Transverse colon (tissue), 4 donors: ENCODE measurements at regions not wholly inside any gene's neighbourhood (a gene's known extent, or its start where the extent isn't known, plus 50 kb on each side); places are given as distances from the start of the nearest gene placed in this dataset.

Experiments
- DNase-seq: peaks from one replicate; pipeline ENCODE4 v3.0.0-alpha.2; 2019
- H3K27ac ChIP-seq, 4 donors: fragments of 200-600 bp; sonication (generic); 2 replicates each; pipeline ENCODE4 v1.5.1; 2016 to 2018; ENCODE audit warnings: inconsistent platforms in 4 of 4
- H3K27me3 ChIP-seq: fragments of 200-600 bp; sonication (generic); 2 replicates; pipeline ENCODE4 v1.5.1; 2017; ENCODE audit warnings: inconsistent platforms
- H3K36me3 ChIP-seq, 4 donors: fragments of 200-600 bp; sonication (generic); 2 replicates each; pipeline ENCODE4 v1.5.1; 2017 to 2019; ENCODE audit warnings: inconsistent platforms in 4 of 4
- H3K4me1 ChIP-seq, 4 donors: fragments of 200-600 bp; sonication (generic); 2 replicates each; pipeline ENCODE4 v1.5.1; 2017 to 2020; ENCODE audit warnings: inconsistent platforms in 4 of 4
- H3K4me3 ChIP-seq, 4 donors: fragments of 200-600 bp; sonication (generic); 1 replicate in 1 of 4; 2 replicates in 3 of 4; pipeline versions ENCODE4 v1.5.1 to v1.6.1; 2017 to 2019; ENCODE audit warnings: inconsistent platforms in 4 of 4
- H3K9me3 ChIP-seq, 2 donors: fragments of 200-600 bp; sonication (generic); 2 replicates each; pipeline ENCODE4 v1.5.1; 2017 to 2019; ENCODE audit warnings: inconsistent platforms in 2 of 2
- EP300 ChIP-seq: sonication (generic); formaldehyde crosslinking; IDR thresholded peaks from one replicate; pipeline ENCODE4 v1.6.1; 2017; ENCODE audit warnings: antibody characterized with exemption, low read depth
- POLR2A ChIP-seq: fragments of 450-650 bp; IDR thresholded peaks from one replicate; pipeline ENCODE4 v1.6.1; 2016; ENCODE audit warnings: antibody characterized with exemption, mild to moderate bottlenecking, moderate library complexity
- POLR2AphosphoS5 ChIP-seq, 3 donors: sonication (generic); formaldehyde crosslinking; IDR thresholded peaks; one replicate each; pipeline ENCODE4 v1.6.1; 2016; ENCODE audit warnings: antibody characterized with exemption in 3 of 3
- WGBS, 2 donors: methylation state at CpG; one replicate each; pipeline ENCODE4 v1.1.5; 2018; ENCODE audit warnings: low coverage in 1 of 2; 5-methylcytosine and 5-hydroxymethylcytosine counted together
- in situ Hi-C, 4 donors: fragments of 200-750 bp; cut with MboI; loops; one replicate each; pipeline versions ENCODE4 v1.15.0 to v1.15.1; 2017; ENCODE audit warnings: low sequenced_read_pairs in 3 of 4, low pct_ligation_motif_present in 1 of 4, low pct_unique_long_range_greater_than_20kb in 1 of 4
- intact Hi-C: fragments of 100-400 bp; cut with DNase I; formaldehyde crosslinking; loops from one replicate; pipeline ENCODE4 v1.15.1; 2023; ENCODE audit warnings: low total_unique reads
- TF ChIP-seq, protein P1 (sequence below), 5 experiments: fragments of 200-600 bp in 3 of 5; fragments of 450-650 bp in 2 of 5; sonication (generic) in 3 of 5; IDR thresholded peaks; 1 replicate in 2 of 5; 2 replicates in 3 of 5; pipeline ENCODE4 v1.5.1; 2016 to 2017; ENCODE audit warnings: antibody characterized with exemption in 5 of 5, inconsistent platforms in 3 of 5, mild to moderate bottlenecking in 2 of 5, moderate library complexity in 1 of 5

DNA sequence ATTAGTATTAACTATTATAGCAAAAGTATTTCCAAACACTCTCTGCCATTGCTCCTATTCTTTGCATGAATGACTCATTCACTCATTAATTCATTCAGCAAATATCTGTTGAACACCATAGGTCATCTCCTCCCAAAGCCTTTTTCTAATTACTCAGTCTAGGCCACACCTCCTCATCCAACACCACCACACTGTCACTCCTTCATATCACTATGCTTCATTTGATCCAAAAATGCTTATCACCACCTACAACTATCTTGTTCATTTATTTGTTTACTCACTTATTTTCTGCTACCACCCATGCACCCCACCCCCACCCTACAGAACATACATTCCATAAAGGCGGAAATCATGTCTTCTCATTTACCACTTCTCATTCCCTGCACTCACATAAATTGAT is 94.4 kb upstream of the TNFSF4 start:
- WGBS, 2 donors: 100% methylated on average over 1 of the region's 1 CpG
- H3K4me1 ChIP-seq: peaks cover 0 to 5% (median 2%) of the 10 kb centered on the region in 4 donors
- H3K9me3 ChIP-seq: no peaks in the 10 kb centered on the region
- H3K4me3 ChIP-seq: no peak overlapping the region
- TF ChIP-seq POLR2A (no peak), POLR2AphosphoS5 (IDR thresholded peaks at IDR 0.05) (no peak), EP300 (no peak)
- TF ChIP-seq, protein P1, sequence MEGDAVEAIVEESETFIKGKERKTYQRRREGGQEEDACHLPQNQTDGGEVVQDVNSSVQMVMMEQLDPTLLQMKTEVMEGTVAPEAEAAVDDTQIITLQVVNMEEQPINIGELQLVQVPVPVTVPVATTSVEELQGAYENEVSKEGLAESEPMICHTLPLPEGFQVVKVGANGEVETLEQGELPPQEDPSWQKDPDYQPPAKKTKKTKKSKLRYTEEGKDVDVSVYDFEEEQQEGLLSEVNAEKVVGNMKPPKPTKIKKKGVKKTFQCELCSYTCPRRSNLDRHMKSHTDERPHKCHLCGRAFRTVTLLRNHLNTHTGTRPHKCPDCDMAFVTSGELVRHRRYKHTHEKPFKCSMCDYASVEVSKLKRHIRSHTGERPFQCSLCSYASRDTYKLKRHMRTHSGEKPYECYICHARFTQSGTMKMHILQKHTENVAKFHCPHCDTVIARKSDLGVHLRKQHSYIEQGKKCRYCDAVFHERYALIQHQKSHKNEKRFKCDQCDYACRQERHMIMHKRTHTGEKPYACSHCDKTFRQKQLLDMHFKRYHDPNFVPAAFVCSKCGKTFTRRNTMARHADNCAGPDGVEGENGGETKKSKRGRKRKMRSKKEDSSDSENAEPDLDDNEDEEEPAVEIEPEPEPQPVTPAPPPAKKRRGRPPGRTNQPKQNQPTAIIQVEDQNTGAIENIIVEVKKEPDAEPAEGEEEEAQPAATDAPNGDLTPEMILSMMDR (IDR thresholded peaks at IDR 0.05): no peak
- no peak overlapping the region for H3K27ac ChIP-seq
- intact Hi-C loops: no loop called here
- no peak for DNase-seq
- no peaks in the 10 kb centered on the region for H3K27me3 ChIP-seq
- no peaks in the 10 kb centered on the region for H3K36me3 ChIP-seq
- in situ Hi-C loops: no loop called here

- intact Hi-C loops (no loop called here), in situ Hi-C loops (no loop called here)
- DNase-seq: no peak
- no peak overlapping the region for H3K4me3 ChIP-seq
- no peaks in the 10 kb centered on the region for H3K27me3 ChIP-seq
- H3K9me3 ChIP-seq: no peaks in the 10 kb centered on the region
- H3K27ac ChIP-seq: no peak overlapping the region
- 40 to 48% methylated on average over 1 of the region's 1 CpG for WGBS, 2 donors
- peaks cover 0 to 3% (median 0%) of the 10 kb centered on the region in 4 donors for H3K4me1 ChIP-seq
- no peak for TF ChIP-seq POLR2A
- TF ChIP-seq, protein P1 (IDR thresholded peaks at IDR 0.05): no peak
- no peak for TF ChIP-seq EP300
- TF ChIP-seq POLR2AphosphoS5 (IDR thresholded peaks at IDR 0.05): no peak
- H3K36me3 ChIP-seq: no peaks in the 10 kb centered on the region
Observed at GRCh38 chr1:173302366-173302765, 95.2 kb upstream of the TNFSF4 start.

DNA sequence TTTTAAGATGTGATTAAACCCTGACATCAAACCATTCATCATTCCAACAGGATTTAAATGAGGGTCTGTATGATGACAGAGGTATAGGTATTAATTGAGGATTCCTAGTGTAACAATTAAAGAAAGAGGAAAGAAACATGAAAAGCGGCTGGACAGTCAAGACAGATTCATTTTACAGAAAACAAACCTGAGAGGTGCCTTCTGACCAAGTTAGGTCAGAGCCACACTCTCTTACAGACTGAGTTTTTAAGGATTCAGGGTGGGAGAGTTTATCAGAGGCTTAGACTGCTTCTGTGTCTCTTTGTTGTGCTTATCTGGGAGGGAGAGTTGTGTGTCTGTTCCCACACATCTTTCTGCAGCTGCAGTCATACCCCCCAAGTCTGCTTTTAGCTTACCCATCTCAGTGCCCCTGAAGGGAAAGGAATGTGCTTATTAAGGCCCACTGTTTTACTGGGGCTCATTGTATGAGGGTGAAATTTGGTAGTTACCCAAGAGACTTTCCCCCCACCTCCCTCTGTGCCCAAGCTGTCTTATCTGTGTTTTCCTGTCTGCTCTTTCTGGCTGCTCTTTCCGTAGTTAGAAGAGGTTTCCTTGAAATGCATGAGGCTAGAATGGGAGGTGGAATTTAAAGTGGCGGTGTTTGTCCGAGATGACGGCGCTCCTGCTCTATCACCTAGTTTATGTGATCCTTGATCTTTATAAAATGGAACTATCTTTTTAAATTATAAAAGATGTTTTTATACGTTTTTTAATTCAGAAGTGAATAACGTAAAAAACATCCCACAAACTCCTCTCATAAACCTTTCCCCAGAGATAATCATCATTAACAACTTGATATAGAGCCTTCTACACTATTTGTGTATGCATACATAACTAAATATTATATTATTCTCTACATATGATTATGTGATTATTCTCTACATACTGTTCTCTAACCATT is 96.0 kb upstream of the TNFSF4 start:
- H3K27me3 ChIP-seq: no peaks in the 10 kb centered on the region
- H3K4me1 ChIP-seq: no peaks in the 10 kb centered on the region
- H3K9me3 ChIP-seq: no peaks in the 10 kb centered on the region
- no peak overlapping the region for H3K4me3 ChIP-seq
- no peak overlapping the region for H3K27ac ChIP-seq
- TF ChIP-seq POLR2AphosphoS5 (IDR thresholded peaks at IDR 0.05): no peak
- TF ChIP-seq EP300: no peak
- TF ChIP-seq, protein P1 (IDR thresholded peaks at IDR 0.05): no peak
- TF ChIP-seq POLR2A: no peak
- in situ Hi-C loops: no loop called here
- DNase-seq: no peak
- intact Hi-C loops: no loop called here
- WGBS, 2 donors: 78 to 80% methylated on average over 8 of the region's 8 CpGs
- H3K36me3 ChIP-seq: no peaks in the 10 kb centered on the region

GRCh38 chr1:173303984-173304383 is 96.9 kb upstream of the TNFSF4 start:
- in situ Hi-C loops: no loop called here
- Histone ChIP-seq H3K36me3 (no peaks in the 10 kb centered on the region), H3K4me1 (no peaks in the 10 kb centered on the region), H3K4me3 (no peak overlapping the region), H3K27ac (no peak overlapping the region), H3K9me3 (no peaks in the 10 kb centered on the region), H3K27me3 (no peaks in the 10 kb centered on the region)
- intact Hi-C loops: no loop called here
- no peak for TF ChIP-seq EP300
- no peak for TF ChIP-seq POLR2A
- TF ChIP-seq POLR2AphosphoS5 (IDR thresholded peaks at IDR 0.05): no peak
- TF ChIP-seq, protein P1 (IDR thresholded peaks at IDR 0.05): no peak
- WGBS, 2 donors: 84 to 100% methylated on average over 1 of the region's 1 CpG
- DNase-seq: no peak
